IMR-90 (cell line): ENCODE measurements at regions not wholly inside any gene's neighbourhood (a gene's known extent, or its start where the extent isn't known, plus 50 kb on each side); places are given as distances from the start of the nearest gene placed in this dataset.

Experiments
- ATAC-seq: fragments of 200-7000 bp; cut with Tn5 transposase; 2 replicates; pipeline ENCODE4 v1.9.1; 2020; ENCODE audit warnings: low read depth, mild to moderate bottlenecking, moderate library complexity
- BruUV-seq: library from RNA; stranded (reverse); fragments of 400-500 nt; replicated peaks from 2 replicates; lab custom pipeline; 2021; lab: Mats Ljungman, UMichigan
- CTCF ChIA-PET: fragments of 300-600 bp; formaldehyde crosslinking; extraction: SDS; loops from one replicate; lab custom pipeline; 2021; ENCODE audit warnings: antibody characterized with exemption; lab: Yijun Ruan, JAX
- POLR2A ChIA-PET: fragments of 300-600 bp; sonication (Branson Sonifier 250); formaldehyde crosslinking; loops from one replicate; lab custom pipeline; 2022; ENCODE audit warnings: antibody characterized with exemption; ENCODE audit not compliant: unreplicated experiment; lab: Charles Lee
- DNase-seq: peaks from one replicate; pipeline ENCODE4 v3.0.0; 2013
- H2AFZ ChIP-seq: replicated peaks from 2 replicates; pipeline ENCODE3; 2013; ENCODE audit warnings: low read length, mild to moderate bottlenecking; ENCODE audit not compliant: poor library complexity
- H2AK5ac ChIP-seq: 2 replicates; pipeline ENCODE4 v1.6.1; 2013; ENCODE audit warnings: low read depth, low read length, inconsistent platforms
- H2AK9ac ChIP-seq: replicated peaks from 2 replicates; pipeline ENCODE3; 2013; ENCODE audit warnings: mild to moderate bottlenecking, low read depth, low read length, moderate library complexity; ENCODE audit not compliant: poor library complexity
- H2BK120ac ChIP-seq: 2 replicates; pipeline ENCODE4 v1.6.1; 2013; ENCODE audit warnings: low read depth, low read length, inconsistent platforms
- H2BK15ac ChIP-seq: 3 replicates; pipeline ENCODE4 v1.6.1; 2013; ENCODE audit warnings: low read depth, low read length, inconsistent platforms
- H2BK20ac ChIP-seq: 2 replicates; pipeline ENCODE4 v1.6.1; 2013; ENCODE audit warnings: low read depth, mild to moderate bottlenecking, inconsistent platforms, low read length, moderate library complexity
- H2BK5ac ChIP-seq: 2 replicates; pipeline ENCODE4 v1.6.1; 2013; ENCODE audit warnings: mild to moderate bottlenecking, low read depth, low read length, inconsistent platforms; ENCODE audit not compliant: poor library complexity, severe bottlenecking
- H3K14ac ChIP-seq: replicated peaks from 2 replicates; pipeline ENCODE4 v1.6.1; 2013; ENCODE audit warnings: low read depth, low read length, inconsistent platforms
- H3K18ac ChIP-seq: 2 replicates; pipeline ENCODE4 v1.6.1; 2013; ENCODE audit warnings: low read depth, low read length, control low read depth
- H3K23ac ChIP-seq: 2 replicates; pipeline ENCODE4 v1.6.1; 2013; ENCODE audit warnings: low read depth, low read length, inconsistent platforms
- H3K27ac ChIP-seq: 2 replicates; pipeline ENCODE4 v1.5.1; 2013; ENCODE audit warnings: mild to moderate bottlenecking, control low read depth, low read length; ENCODE audit not compliant: insufficient read depth
- H3K27me3 ChIP-seq: 2 replicates; pipeline ENCODE4 v1.6.1; 2013; ENCODE audit warnings: low read length; ENCODE audit not compliant: control insufficient read depth, insufficient read depth
- H3K36me3 ChIP-seq: 2 replicates; pipeline ENCODE4 v1.6.1; 2013; ENCODE audit warnings: low read length, mixed read lengths; ENCODE audit not compliant: control insufficient read depth, insufficient read depth
- H3K4ac ChIP-seq: 2 replicates; pipeline ENCODE4 v1.6.1; 2013; ENCODE audit warnings: low read depth, low read length, inconsistent platforms
- H3K4me1 ChIP-seq: 2 replicates; pipeline ENCODE4 v1.6.1; 2013; ENCODE audit warnings: low read length, mixed read lengths; ENCODE audit not compliant: control insufficient read depth, insufficient read depth
- H3K4me2 ChIP-seq: 2 replicates; pipeline ENCODE4 v1.6.1; 2013; ENCODE audit warnings: low read depth, mild to moderate bottlenecking, control low read depth, low read length, moderate library complexity
- H3K4me3 ChIP-seq: 2 replicates; pipeline ENCODE4 v1.5.1; 2013; ENCODE audit warnings: low read depth, mild to moderate bottlenecking, control low read depth, low read length, moderate library complexity; ENCODE audit not compliant: insufficient read depth
- H3K56ac ChIP-seq: 2 replicates; pipeline ENCODE4 v1.6.1; 2013; ENCODE audit warnings: low read length, inconsistent platforms; ENCODE audit not compliant: insufficient read depth; ENCODE audit errors: extremely low read depth
- H3K79me1 ChIP-seq, 2 experiments: 2 replicates each; pipeline ENCODE4 v1.6.1; 2013; ENCODE audit warnings: low read length in 2 of 2, inconsistent platforms in 1 of 2, low read depth in 1 of 2
- H3K9ac ChIP-seq: 2 replicates; pipeline ENCODE4 v1.6.1; 2013; ENCODE audit warnings: low read depth, low read length, control low read depth
- H3K9me1 ChIP-seq: 2 replicates; pipeline ENCODE4 v1.6.1; 2013; ENCODE audit warnings: low read length, inconsistent platforms; ENCODE audit not compliant: insufficient read depth
- H3K9me3 ChIP-seq: 2 replicates; pipeline ENCODE4 v1.6.1; 2013; ENCODE audit warnings: low read length; ENCODE audit not compliant: control insufficient read depth, insufficient read depth
- H4K20me1 ChIP-seq: 2 replicates; pipeline ENCODE4 v1.6.1; 2013; ENCODE audit warnings: low read length, inconsistent platforms; ENCODE audit not compliant: insufficient read depth
- H4K5ac ChIP-seq: 2 replicates; pipeline ENCODE4 v1.6.1; 2013; ENCODE audit warnings: mild to moderate bottlenecking, low read depth, low read length, control low read depth
- H4K8ac ChIP-seq, 2 experiments: 2 replicates each; pipeline ENCODE4 v1.6.1; 2013; ENCODE audit warnings: low read depth in 2 of 2, low read length in 2 of 2, control low read depth in 1 of 2, inconsistent platforms in 1 of 2
- H4K91ac ChIP-seq: 2 replicates; pipeline ENCODE4 v1.6.1; 2013; ENCODE audit warnings: low read depth, low read length, inconsistent platforms; ENCODE audit not compliant: insufficient read depth
- BHLHE40 ChIP-seq: fragments of 150-350 bp; IDR thresholded peaks from 2 replicates; pipeline ENCODE4 v1.6.1; 2016; ENCODE audit warnings: mild to moderate bottlenecking, low read depth, low read length
- CEBPB ChIP-seq: IDR thresholded peaks from 2 replicates; pipeline ENCODE4 v1.6.1; 2012; ENCODE audit warnings: low read depth, low read length, improper control_type of control experiment
- FOS ChIP-seq: fragments of 150-350 bp; IDR thresholded peaks from 2 replicates; pipeline ENCODE4 v1.6.1; 2016; ENCODE audit warnings: low read depth, low read length
- MAFK ChIP-seq: IDR thresholded peaks from 2 replicates; pipeline ENCODE4 v1.6.1; 2012; ENCODE audit warnings: low read depth, low read length, improper control_type of control experiment
- MAZ ChIP-seq: IDR thresholded peaks from 2 replicates; pipeline ENCODE4 v1.6.1; 2012; ENCODE audit warnings: low read depth, mild to moderate bottlenecking, low read length, improper control_type of control experiment, moderate library complexity, borderline replicate concordance
- RFX5 ChIP-seq: IDR thresholded peaks from 2 replicates; pipeline ENCODE4 v1.8.0; 2012; ENCODE audit warnings: low read depth, mild to moderate bottlenecking, low read length, moderate library complexity
- whole genome bisulfite sequencing, 2 experiments: methylation state at CpG; one replicate each; pipeline versions ENCODE4 v1.1.5 to v1.1.7; 2013; ENCODE audit warnings: missing lambda C conversion rate in 2 of 2; ENCODE audit not compliant: insufficient read length in 1 of 2; ENCODE audit errors: extremely low coverage in 2 of 2; 5-methylcytosine and 5-hydroxymethylcytosine counted together
- dilution Hi-C: fragments of 300-500 bp; cut with HindIII; formaldehyde crosslinking; loops from one replicate; pipeline ENCODE4 v1.14.3; 2018; ENCODE audit warnings: low sequenced_read_pairs; ENCODE audit not compliant: unreplicated experiment
- in situ Hi-C: fragments of 300-500 bp; cut with MboI; formaldehyde crosslinking; loops from 3 replicates; pipeline ENCODE4 v1.14.3; 2019; ENCODE audit warnings: low sequenced_read_pairs, inconsistent platforms, mixed read lengths
- intact Hi-C: fragments of 100-400 bp; cut with micrococcal nuclease; formaldehyde crosslinking; loops from 2 replicates; pipeline ENCODE4 v1.10.0; 2022
- TF ChIP-seq, protein P1 (sequence below): fragments of 150-350 bp; IDR thresholded peaks from 2 replicates; pipeline ENCODE4 v1.6.1; 2016; ENCODE audit warnings: low read depth, mild to moderate bottlenecking, low read length, moderate library complexity, borderline replicate concordance
- TF ChIP-seq, protein P2 (sequence below): conservative IDR thresholded peaks from 2 replicates; pipeline ENCODE4 v1.5.1; 2012; ENCODE audit warnings: mild to moderate bottlenecking, low read depth, low read length, improper control_type of control experiment

DNA sequence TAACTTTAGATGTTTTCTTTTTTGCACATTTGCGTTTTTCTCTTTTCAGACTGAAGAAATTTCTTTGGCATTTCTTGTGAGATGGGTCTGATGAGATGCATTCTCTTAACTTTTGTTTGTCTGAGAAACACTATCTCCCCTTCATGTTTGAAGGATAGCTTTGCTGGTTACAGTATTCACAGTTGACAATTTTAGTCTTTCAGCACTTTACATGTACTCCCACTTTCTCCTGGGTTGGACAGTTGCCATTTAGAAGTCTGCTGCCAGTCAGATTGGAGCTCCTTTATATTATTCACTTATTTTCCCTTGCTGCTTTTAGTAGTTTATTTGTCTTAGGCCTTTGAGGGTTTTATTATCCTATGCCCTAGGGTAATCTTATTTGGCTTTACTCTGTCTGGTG, 67.3 kb upstream of the VOPP1 start:
- in situ Hi-C loops: loop anchor here (10.0 kb wide), 2 partner anchors 315 to 435 kb away; partner anchors contain the start of gene MRPS17
- Histone ChIP-seq H3K4me2 (no peak overlapping the region), H3K4me3 (no peak overlapping the region), H3K18ac (no peak overlapping the region), H2BK15ac (no peak overlapping the region), H2AFZ (no peak overlapping the region), H2AK5ac (no peak overlapping the region), H2BK20ac (no peak overlapping the region), H3K9me3 (no peaks in the 10 kb centered on the region; the same call in 1 of the 2 replicates), H2BK120ac (no peak overlapping the region), H4K91ac (no peak overlapping the region), H2AK9ac (no peak overlapping the region), H3K4ac (no peak overlapping the region), H3K9ac (no peak overlapping the region), H3K27ac (no peak overlapping the region), H3K9me1 (no peaks in the 10 kb centered on the region), H3K23ac (no peak overlapping the region), H3K27me3 (peaks cover 2% of the 10 kb centered on the region; the same call in 1 of the 2 replicates), H2BK5ac (no peak overlapping the region), H3K14ac (no peak overlapping the region), H3K36me3 (no peaks in the 10 kb centered on the region), H3K4me1 (no peaks in the 10 kb centered on the region), H3K79me1 (no peaks in the 10 kb centered on the region), H4K20me1 (no peaks in the 10 kb centered on the region), H3K56ac (no peak overlapping the region), H4K5ac (no peak overlapping the region), H4K8ac (no peak overlapping the region)
- no TSS peak for BruUV-seq
- ATAC-seq (no peak), DNase-seq (no peak)
- CTCF ChIA-PET: no interaction called here
- WGBS, 2 experiments: no CpG with 5 or more reads among the region's 1 CpG
- dilution Hi-C loops: no loop called here
- intact Hi-C loops: no loop called here
- POLR2A ChIA-PET: no interaction called here
- TF ChIP-seq, protein P1, sequence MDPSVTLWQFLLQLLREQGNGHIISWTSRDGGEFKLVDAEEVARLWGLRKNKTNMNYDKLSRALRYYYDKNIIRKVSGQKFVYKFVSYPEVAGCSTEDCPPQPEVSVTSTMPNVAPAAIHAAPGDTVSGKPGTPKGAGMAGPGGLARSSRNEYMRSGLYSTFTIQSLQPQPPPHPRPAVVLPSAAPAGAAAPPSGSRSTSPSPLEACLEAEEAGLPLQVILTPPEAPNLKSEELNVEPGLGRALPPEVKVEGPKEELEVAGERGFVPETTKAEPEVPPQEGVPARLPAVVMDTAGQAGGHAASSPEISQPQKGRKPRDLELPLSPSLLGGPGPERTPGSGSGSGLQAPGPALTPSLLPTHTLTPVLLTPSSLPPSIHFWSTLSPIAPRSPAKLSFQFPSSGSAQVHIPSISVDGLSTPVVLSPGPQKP: no peak
- TF ChIP-seq RFX5 (no peak), CEBPB (no peak), BHLHE40 (no peak), MAZ (no peak), FOS (no peak), MAFK (no peak)
- TF ChIP-seq, protein P2, sequence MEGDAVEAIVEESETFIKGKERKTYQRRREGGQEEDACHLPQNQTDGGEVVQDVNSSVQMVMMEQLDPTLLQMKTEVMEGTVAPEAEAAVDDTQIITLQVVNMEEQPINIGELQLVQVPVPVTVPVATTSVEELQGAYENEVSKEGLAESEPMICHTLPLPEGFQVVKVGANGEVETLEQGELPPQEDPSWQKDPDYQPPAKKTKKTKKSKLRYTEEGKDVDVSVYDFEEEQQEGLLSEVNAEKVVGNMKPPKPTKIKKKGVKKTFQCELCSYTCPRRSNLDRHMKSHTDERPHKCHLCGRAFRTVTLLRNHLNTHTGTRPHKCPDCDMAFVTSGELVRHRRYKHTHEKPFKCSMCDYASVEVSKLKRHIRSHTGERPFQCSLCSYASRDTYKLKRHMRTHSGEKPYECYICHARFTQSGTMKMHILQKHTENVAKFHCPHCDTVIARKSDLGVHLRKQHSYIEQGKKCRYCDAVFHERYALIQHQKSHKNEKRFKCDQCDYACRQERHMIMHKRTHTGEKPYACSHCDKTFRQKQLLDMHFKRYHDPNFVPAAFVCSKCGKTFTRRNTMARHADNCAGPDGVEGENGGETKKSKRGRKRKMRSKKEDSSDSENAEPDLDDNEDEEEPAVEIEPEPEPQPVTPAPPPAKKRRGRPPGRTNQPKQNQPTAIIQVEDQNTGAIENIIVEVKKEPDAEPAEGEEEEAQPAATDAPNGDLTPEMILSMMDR: no peak
